ENCODE measurements at regions not wholly inside any gene's neighbourhood (a gene's known extent, or its start where the extent isn't known, plus 50 kb on each side); places are given as distances from the start of the nearest gene placed in this dataset.

GRCh38 chr4:178838776-178839175 is 1396.5 kb upstream of the AGA start:
- no peak for TF ChIP-seq POLR2A (IDR thresholded peaks at IDR 0.05)
- TF ChIP-seq, protein P1, sequence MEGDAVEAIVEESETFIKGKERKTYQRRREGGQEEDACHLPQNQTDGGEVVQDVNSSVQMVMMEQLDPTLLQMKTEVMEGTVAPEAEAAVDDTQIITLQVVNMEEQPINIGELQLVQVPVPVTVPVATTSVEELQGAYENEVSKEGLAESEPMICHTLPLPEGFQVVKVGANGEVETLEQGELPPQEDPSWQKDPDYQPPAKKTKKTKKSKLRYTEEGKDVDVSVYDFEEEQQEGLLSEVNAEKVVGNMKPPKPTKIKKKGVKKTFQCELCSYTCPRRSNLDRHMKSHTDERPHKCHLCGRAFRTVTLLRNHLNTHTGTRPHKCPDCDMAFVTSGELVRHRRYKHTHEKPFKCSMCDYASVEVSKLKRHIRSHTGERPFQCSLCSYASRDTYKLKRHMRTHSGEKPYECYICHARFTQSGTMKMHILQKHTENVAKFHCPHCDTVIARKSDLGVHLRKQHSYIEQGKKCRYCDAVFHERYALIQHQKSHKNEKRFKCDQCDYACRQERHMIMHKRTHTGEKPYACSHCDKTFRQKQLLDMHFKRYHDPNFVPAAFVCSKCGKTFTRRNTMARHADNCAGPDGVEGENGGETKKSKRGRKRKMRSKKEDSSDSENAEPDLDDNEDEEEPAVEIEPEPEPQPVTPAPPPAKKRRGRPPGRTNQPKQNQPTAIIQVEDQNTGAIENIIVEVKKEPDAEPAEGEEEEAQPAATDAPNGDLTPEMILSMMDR (IDR thresholded peaks at IDR 0.05) = no peak
- DNase-seq = no peak
- 55 to 68% methylated on average over 2 of the region's 2 CpGs for WGBS, 2 donors

GRCh38 chr4:178856139-178856800 is 1414.0 kb upstream of the AGA start:
- Histone ChIP-seq H3K4me1 (no peaks in the 10 kb centered on the region), H3K36me3 (replicated peaks in 1 of 2; ENCODE audit: insufficient read depth in 1 of 2, low read depth in 2 of 2) (no peaks in the 10 kb centered on the region), H3K27me3 (no peaks in the 10 kb centered on the region), H3K4me3 (no peak overlapping the region), H3K27ac (no peak overlapping the region), H3K9me3 (no peaks in the 10 kb centered on the region)
- DNase-seq (no peak), ATAC-seq (no peak)
- intact Hi-C loops (cut with DNase I) = no loop called here
- no peak for TF ChIP-seq POLR2A (IDR thresholded peaks at IDR 0.05)
- TF ChIP-seq, protein P1 (IDR thresholded peaks at IDR 0.05) = no peak
- WGBS, 2 donors = 42% methylated on average over 4 of the region's 4 CpGs

More at GRCh38 chr4:178838776-178839175, 1396.5 kb upstream of the AGA start:
- Histone ChIP-seq H3K4me3 (no peak overlapping the region), H3K9me3 (no peaks in the 10 kb centered on the region), H3K27me3 (no peaks in the 10 kb centered on the region), H3K4me1 (no peaks in the 10 kb centered on the region), H3K27ac (no peak overlapping the region), H3K36me3 (replicated peaks in 1 of 2; ENCODE audit: insufficient read depth in 1 of 2, low read depth in 2 of 2) (no peaks in the 10 kb centered on the region)
- intact Hi-C loops (cut with DNase I) = no loop called here
- ATAC-seq = no peak

GRCh38 chr4:178871476-178871875 is 1429.2 kb upstream of the AGA start:
- Histone ChIP-seq H3K4me3 (no peak overlapping the region), H3K9me3 (no peaks in the 10 kb centered on the region), H3K27me3 (no peaks in the 10 kb centered on the region), H3K36me3 (replicated peaks in 1 of 2; ENCODE audit: insufficient read depth in 1 of 2, low read depth in 2 of 2) (no peaks in the 10 kb centered on the region), H3K4me1 (no peaks in the 10 kb centered on the region), H3K27ac (no peak overlapping the region)
- ATAC-seq (no peak), DNase-seq (no peak)
- WGBS, 2 donors = 41 to 48% methylated on average over 2 of the region's 2 CpGs
- no peak for TF ChIP-seq POLR2A (IDR thresholded peaks at IDR 0.05)
- TF ChIP-seq, protein P1 (IDR thresholded peaks at IDR 0.05) = no peak
- intact Hi-C loops (cut with DNase I) = no loop called here

- Histone ChIP-seq H3K4me1 (no peaks in the 10 kb centered on the region), H3K36me3 (replicated peaks in 1 of 2; ENCODE audit: insufficient read depth in 1 of 2, low read depth in 2 of 2) (no peaks in the 10 kb centered on the region), H3K9me3 (no peaks in the 10 kb centered on the region), H3K27ac (no peak overlapping the region), H3K27me3 (no peaks in the 10 kb centered on the region), H3K4me3 (no peak overlapping the region)
- TF ChIP-seq, protein P1 (IDR thresholded peaks at IDR 0.05) = no peak
- intact Hi-C loops (cut with DNase I) = no loop called here
- 15 to 33% methylated on average over 1 of the region's 1 CpG for WGBS, 2 donors
- no peak for ATAC-seq
- no peak for DNase-seq
These were observed 1439.7 kb upstream of the AGA start for GRCh38 chr4:178881937-178882336.

- ATAC-seq = no peak
- no peak overlapping the region for H3K27ac ChIP-seq
- intact Hi-C loops (cut with DNase I) = no loop called here
- no peak overlapping the region for H3K4me3 ChIP-seq
- H3K9me3 ChIP-seq = no peaks in the 10 kb centered on the region
- H3K4me1 ChIP-seq = no peaks in the 10 kb centered on the region
- DNase-seq = no peak
- 83 to 85% methylated on average over 9 of the region's 9 CpGs for WGBS, 2 donors
- no peaks in the 10 kb centered on the region for H3K36me3 ChIP-seq (replicated peaks in 1 of 2; ENCODE audit: insufficient read depth in 1 of 2, low read depth in 2 of 2)
- H3K27me3 ChIP-seq = no peaks in the 10 kb centered on the region
- TF ChIP-seq, protein P1 (IDR thresholded peaks at IDR 0.05) = no peak
- no peak for TF ChIP-seq POLR2A (IDR thresholded peaks at IDR 0.05)
These were observed 1451.9 kb upstream of the AGA start for GRCh38 chr4:178894126-178894525.
